Gastroesophageal sphincter (tissue), 4 donors: ENCODE measurements at regions not wholly inside any gene's neighbourhood (a gene's known extent, or its start where the extent isn't known, plus 50 kb on each side); places are given as distances from the start of the nearest gene placed in this dataset.

Source experiments
- ATAC-seq: fragments of 150-250 bp; one replicate; pipeline ENCODE4 v1.9.1; 2016; ENCODE audit warnings: mild to moderate bottlenecking, moderate library complexity
- H3K27ac ChIP-seq, 4 donors: fragments of 200-600 bp; sonication (generic) in 3 of 4; 1 replicate in 3 of 4; 2 replicates in 1 of 4; pipeline ENCODE4 v1.5.1; 2016 to 2019
- H3K27me3 ChIP-seq: fragments of 200-600 bp; sonication (generic); one replicate; pipeline ENCODE4 v1.5.1; 2019
- H3K36me3 ChIP-seq, 2 donors: fragments of 200-600 bp; sonication (generic); one replicate each; pipeline ENCODE4 v1.5.1; 2019; ENCODE audit warnings: control low read depth in 1 of 2
- H3K4me1 ChIP-seq, 3 donors: fragments of 200-600 bp; sonication (generic); 1 replicate in 2 of 3; 2 replicates in 1 of 3; pipeline ENCODE4 v1.5.1; 2016 to 2019; ENCODE audit warnings: control low read depth in 2 of 3
- H3K4me3 ChIP-seq, 2 donors: fragments of 200-600 bp; sonication (generic); one replicate each; pipeline ENCODE4 v1.5.1; 2019; ENCODE audit warnings: mild to moderate bottlenecking in 1 of 2, moderate library complexity in 1 of 2
- H3K9me3 ChIP-seq, 3 donors: fragments of 200-600 bp; sonication (generic); one replicate each; pipeline ENCODE4 v1.5.1; 2017 to 2019; ENCODE audit warnings: control low read depth in 2 of 3
- EP300 ChIP-seq: sonication (generic); formaldehyde crosslinking; IDR thresholded peaks from one replicate; pipeline ENCODE4 v1.6.1; 2017; ENCODE audit warnings: antibody characterized with exemption, mild to moderate bottlenecking
- POLR2A ChIP-seq, 2 donors: fragments of 450-650 bp; IDR thresholded peaks; one replicate each; pipeline ENCODE4 v1.6.1; 2017; ENCODE audit warnings: antibody characterized with exemption in 2 of 2, mild to moderate bottlenecking in 2 of 2, moderate library complexity in 1 of 2
- POLR2AphosphoS5 ChIP-seq: sonication (generic); formaldehyde crosslinking; IDR thresholded peaks from one replicate; pipeline ENCODE4 v1.6.1; 2017; ENCODE audit warnings: antibody characterized with exemption
- WGBS, 2 donors: methylation state at CpG; one replicate each; pipeline ENCODE4 v1.1.5; 2018; ENCODE audit warnings: low coverage in 1 of 2; 5-methylcytosine and 5-hydroxymethylcytosine counted together
- TF ChIP-seq, protein P1 (sequence below), 4 experiments: fragments of 200-600 bp in 2 of 4; fragments of 450-650 bp in 2 of 4; sonication (generic) in 1 of 4; IDR thresholded peaks; one replicate each; pipeline ENCODE4 v1.5.1; 2017 to 2019; ENCODE audit warnings: antibody characterized with exemption in 4 of 4, mild to moderate bottlenecking in 2 of 4, moderate library complexity in 2 of 4

DNA sequence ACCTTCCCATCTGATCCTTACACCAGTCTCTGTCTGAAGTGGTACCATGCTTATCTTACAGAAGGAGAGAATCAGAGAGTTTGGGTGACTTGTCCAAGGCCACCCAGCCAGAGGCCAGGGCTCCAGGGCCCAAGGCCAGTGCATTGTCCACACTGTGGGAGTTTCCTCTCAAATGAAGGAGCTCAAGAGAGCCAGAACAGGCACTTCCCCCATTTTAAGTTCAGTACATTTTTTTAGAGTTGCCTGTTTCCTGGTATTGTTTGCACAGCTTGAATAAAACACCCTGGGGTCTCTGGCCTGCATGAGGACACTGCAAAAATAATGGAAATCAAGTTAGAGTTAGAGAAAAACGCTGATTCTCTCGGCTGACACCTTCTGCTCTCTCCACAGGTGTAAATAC is 284.0 kb downstream of the SQOR start:
- no peak for ATAC-seq
- H3K27ac ChIP-seq, result no peak overlapping the region
- no peaks in the 10 kb centered on the region for H3K9me3 ChIP-seq
- H3K27me3 ChIP-seq, result no peaks in the 10 kb centered on the region
- H3K4me1 ChIP-seq, result no peaks in the 10 kb centered on the region
- H3K4me3 ChIP-seq, result no peak overlapping the region
- TF ChIP-seq POLR2AphosphoS5 (no peak), POLR2A (IDR thresholded peaks at IDR 0.05) (no peak), EP300 (no peak)
- TF ChIP-seq, protein P1, sequence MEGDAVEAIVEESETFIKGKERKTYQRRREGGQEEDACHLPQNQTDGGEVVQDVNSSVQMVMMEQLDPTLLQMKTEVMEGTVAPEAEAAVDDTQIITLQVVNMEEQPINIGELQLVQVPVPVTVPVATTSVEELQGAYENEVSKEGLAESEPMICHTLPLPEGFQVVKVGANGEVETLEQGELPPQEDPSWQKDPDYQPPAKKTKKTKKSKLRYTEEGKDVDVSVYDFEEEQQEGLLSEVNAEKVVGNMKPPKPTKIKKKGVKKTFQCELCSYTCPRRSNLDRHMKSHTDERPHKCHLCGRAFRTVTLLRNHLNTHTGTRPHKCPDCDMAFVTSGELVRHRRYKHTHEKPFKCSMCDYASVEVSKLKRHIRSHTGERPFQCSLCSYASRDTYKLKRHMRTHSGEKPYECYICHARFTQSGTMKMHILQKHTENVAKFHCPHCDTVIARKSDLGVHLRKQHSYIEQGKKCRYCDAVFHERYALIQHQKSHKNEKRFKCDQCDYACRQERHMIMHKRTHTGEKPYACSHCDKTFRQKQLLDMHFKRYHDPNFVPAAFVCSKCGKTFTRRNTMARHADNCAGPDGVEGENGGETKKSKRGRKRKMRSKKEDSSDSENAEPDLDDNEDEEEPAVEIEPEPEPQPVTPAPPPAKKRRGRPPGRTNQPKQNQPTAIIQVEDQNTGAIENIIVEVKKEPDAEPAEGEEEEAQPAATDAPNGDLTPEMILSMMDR (IDR thresholded peaks at IDR 0.05), result no peak
- WGBS, 2 donors, result 64 to 65% methylated on average over 2 of the region's 2 CpGs
- no peaks in the 10 kb centered on the region for H3K36me3 ChIP-seq

DNA sequence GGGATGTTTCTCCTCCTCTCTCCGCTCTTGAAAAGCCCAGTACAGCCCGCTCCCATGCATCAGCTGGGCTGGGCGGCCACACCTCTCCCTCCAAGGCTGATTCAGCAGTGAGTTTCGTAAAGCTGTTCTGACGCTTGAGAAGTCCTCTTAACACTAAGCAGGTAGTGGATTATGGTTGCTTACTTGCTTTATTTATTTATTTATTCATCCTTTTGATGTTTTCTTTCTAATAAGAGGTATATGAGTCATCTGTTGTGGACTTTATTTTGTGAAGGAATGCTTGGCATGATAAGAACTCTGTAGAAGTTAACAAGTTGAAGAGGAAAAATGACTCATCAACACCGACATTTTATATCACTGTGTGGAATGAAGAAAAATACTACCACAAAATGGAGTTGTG is 285.0 kb downstream of the SQOR start:
- TF ChIP-seq POLR2AphosphoS5 (no peak), POLR2A (IDR thresholded peaks at IDR 0.05) (no peak), EP300 (no peak)
- TF ChIP-seq, protein P1 (IDR thresholded peaks at IDR 0.05), result no peak
- H3K27ac ChIP-seq, result no peak overlapping the region
- 80 to 94% methylated on average over 2 to 6 of the region's 6 CpGs for WGBS, 2 donors
- H3K4me3 ChIP-seq, result no peak overlapping the region
- no peaks in the 10 kb centered on the region for H3K27me3 ChIP-seq
- no peaks in the 10 kb centered on the region for H3K4me1 ChIP-seq
- no peaks in the 10 kb centered on the region for H3K36me3 ChIP-seq
- ATAC-seq, result no peak
- no peaks in the 10 kb centered on the region for H3K9me3 ChIP-seq

DNA sequence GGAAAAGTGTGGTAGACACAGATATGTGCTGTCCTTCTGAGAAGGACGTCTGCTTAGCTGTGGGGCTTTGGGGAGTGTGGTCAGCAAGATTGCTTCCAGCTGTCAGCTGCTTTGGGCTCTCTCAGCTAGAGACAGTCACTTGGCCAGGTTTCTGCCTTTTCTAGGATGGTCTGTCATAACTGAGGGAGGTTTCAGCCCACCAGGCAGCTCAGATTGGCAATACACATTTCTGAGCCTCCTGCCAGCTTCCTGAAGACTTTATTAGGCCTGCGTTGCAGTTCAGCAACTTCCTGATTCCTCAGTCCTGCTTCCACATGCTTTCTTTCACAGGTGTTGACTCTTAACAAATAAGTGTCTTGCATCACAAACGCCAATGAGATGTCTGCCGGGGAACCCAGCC is 286.5 kb downstream of the SQOR start:
- Histone ChIP-seq H3K9me3 (no peaks in the 10 kb centered on the region), H3K4me3 (no peak overlapping the region), H3K27me3 (no peaks in the 10 kb centered on the region), H3K4me1 (no peaks in the 10 kb centered on the region), H3K27ac (no peak overlapping the region), H3K36me3 (no peaks in the 10 kb centered on the region)
- 26 to 33% methylated on average over 3 to 4 of the region's 4 CpGs for WGBS, 2 donors
- ATAC-seq, result no peak
- TF ChIP-seq EP300 (no peak), POLR2AphosphoS5 (no peak), POLR2A (IDR thresholded peaks at IDR 0.05) (no peak)
- TF ChIP-seq, protein P1 (IDR thresholded peaks at IDR 0.05), result no peak

DNA sequence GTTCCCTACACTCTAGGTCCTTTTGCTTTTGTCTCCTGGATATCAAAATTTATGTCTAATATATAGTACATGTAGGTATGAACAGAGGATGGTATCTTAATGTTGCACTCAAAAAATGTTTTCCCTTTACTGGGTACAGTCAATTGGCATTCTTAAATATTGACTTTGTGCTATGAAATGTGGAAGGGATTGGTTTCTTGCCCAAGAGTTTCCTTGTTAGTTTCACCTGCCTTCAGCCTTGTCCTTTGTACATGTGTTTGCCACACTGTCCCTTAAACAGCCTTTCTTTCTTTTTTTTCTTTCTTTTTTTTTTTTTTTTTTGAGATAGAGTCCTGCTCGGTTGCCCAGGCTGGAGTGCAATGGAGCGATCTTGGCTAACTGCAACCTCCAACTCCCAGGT is 287.1 kb downstream of the SQOR start:
- TF ChIP-seq, protein P1 (IDR thresholded peaks at IDR 0.05), result no peak
- TF ChIP-seq POLR2A (IDR thresholded peaks at IDR 0.05) (no peak), POLR2AphosphoS5 (no peak), EP300 (no peak)
- H3K36me3 ChIP-seq, result no peaks in the 10 kb centered on the region
- H3K27ac ChIP-seq, result no peak overlapping the region
- H3K4me3 ChIP-seq, result no peak overlapping the region
- WGBS, 2 donors, result 75% methylated on average over 1 of the region's 2 CpGs; no CpG with 5 or more reads in 1 of the 2 donors
- H3K4me1 ChIP-seq, result no peaks in the 10 kb centered on the region
- no peak for ATAC-seq
- H3K9me3 ChIP-seq, result no peaks in the 10 kb centered on the region
- no peaks in the 10 kb centered on the region for H3K27me3 ChIP-seq

DNA sequence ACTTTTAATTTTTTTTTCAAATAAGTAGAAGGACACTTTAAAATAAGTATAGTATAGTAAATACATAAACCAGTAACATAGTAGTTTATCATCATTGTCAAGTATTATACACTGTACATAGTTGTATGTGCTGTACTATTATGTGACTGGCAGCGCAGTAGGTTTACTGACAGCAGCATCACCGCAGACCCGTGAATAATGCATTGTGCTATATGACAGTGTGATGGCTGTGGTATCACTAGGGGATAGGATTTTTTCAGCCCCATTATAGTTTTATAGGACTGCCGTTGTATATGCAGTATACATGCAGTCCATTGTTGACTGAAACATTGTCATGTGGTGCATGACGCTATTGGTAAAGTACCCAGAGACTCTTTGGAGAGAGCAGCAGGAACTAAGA is 306.5 kb downstream of the SQOR start:
- H3K9me3 ChIP-seq, result no peaks in the 10 kb centered on the region
- TF ChIP-seq EP300 (no peak), POLR2A (IDR thresholded peaks at IDR 0.05) (no peak), POLR2AphosphoS5 (no peak)
- TF ChIP-seq, protein P1 (IDR thresholded peaks at IDR 0.05), result no peak
- no peak overlapping the region for H3K4me3 ChIP-seq
- WGBS, 2 donors, result 91% methylated on average over 4 to 5 of the region's 5 CpGs
- no peaks in the 10 kb centered on the region for H3K27me3 ChIP-seq
- no peak for ATAC-seq
- no peak overlapping the region for H3K27ac ChIP-seq
- H3K4me1 ChIP-seq, result no peaks in the 10 kb centered on the region
- no peaks in the 10 kb centered on the region for H3K36me3 ChIP-seq
